ENCODE measurements at regions not wholly inside any gene's neighbourhood (a gene's known extent, or its start where the extent isn't known, plus 50 kb on each side); places are given as distances from the start of the nearest gene placed in this dataset.

DNA sequence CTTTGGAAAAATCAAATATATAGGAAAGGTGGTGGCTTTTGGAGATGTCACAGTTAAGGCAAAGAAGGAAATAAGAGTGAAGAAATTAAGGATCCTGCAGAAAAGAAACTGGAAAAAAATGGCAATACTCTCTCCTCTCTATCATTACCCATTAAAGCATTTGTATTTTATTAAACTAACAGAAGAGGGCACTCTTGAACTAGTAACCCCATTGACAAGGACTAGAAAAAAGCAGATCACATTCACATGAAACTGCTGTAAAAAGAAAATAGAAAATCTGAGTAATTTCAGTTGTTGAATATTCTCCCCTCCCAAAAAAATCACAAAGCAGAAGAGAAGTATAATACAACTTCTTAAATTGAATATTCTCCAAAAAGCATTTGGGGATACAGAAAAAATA, 104.1 kb upstream of the SLC35B3 start:
- H3K36me3 ChIP-seq (ENCODE audit: control insufficient read depth in 2 of 2, extremely low read depth in 1 of 2, insufficient read depth in 2 of 2, low read length in 2 of 2): no peaks in the 10 kb centered on the region
- no TSS peak for BruUV-seq (replicated peaks)
- TF ChIP-seq EZH2 (IDR thresholded peaks at IDR 0.05; ENCODE audit: borderline replicate concordance, low read depth, low read length, severe bottlenecking) (no peak), POLR2A (IDR thresholded peaks at IDR 0.05; ENCODE audit: low read depth, low read length) (no peak), POLR2AphosphoS5 (IDR thresholded peaks at IDR 0.05; ENCODE audit: insufficient read depth, low read depth, low read length) (no peak), FOS (IDR thresholded peaks at IDR 0.05; ENCODE audit: borderline replicate concordance, insufficient read depth, low read length) (no peak), JUN (IDR thresholded peaks at IDR 0.05; ENCODE audit: borderline replicate concordance, insufficient read depth, insufficient read length, low read depth) (no peak), MYC (IDR thresholded peaks at IDR 0.05; ENCODE audit: low read depth, low read length) (no peak)
- TF ChIP-seq, protein P1, sequence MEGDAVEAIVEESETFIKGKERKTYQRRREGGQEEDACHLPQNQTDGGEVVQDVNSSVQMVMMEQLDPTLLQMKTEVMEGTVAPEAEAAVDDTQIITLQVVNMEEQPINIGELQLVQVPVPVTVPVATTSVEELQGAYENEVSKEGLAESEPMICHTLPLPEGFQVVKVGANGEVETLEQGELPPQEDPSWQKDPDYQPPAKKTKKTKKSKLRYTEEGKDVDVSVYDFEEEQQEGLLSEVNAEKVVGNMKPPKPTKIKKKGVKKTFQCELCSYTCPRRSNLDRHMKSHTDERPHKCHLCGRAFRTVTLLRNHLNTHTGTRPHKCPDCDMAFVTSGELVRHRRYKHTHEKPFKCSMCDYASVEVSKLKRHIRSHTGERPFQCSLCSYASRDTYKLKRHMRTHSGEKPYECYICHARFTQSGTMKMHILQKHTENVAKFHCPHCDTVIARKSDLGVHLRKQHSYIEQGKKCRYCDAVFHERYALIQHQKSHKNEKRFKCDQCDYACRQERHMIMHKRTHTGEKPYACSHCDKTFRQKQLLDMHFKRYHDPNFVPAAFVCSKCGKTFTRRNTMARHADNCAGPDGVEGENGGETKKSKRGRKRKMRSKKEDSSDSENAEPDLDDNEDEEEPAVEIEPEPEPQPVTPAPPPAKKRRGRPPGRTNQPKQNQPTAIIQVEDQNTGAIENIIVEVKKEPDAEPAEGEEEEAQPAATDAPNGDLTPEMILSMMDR (IDR thresholded peaks at IDR 0.05; ENCODE audit: extremely low read depth in 1 of 2, insufficient read depth in 1 of 2, low read depth in 1 of 2, low read length in 2 of 2): peak in 1 of 2 donors; percentile 5
- TF ChIP-seq, protein P2, sequence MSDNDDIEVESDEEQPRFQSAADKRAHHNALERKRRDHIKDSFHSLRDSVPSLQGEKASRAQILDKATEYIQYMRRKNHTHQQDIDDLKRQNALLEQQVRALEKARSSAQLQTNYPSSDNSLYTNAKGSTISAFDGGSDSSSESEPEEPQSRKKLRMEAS (IDR thresholded peaks at IDR 0.05; ENCODE audit: insufficient read depth, insufficient read length): no peak
- H3K9ac ChIP-seq (replicated peaks; ENCODE audit: extremely low read depth, insufficient read depth, low read length): no peak overlapping the region
- dilution Hi-C loops (cut with MboI; ENCODE audit: extremely low pct_ligation_motif_present, low sequenced_read_pairs): no loop called here
- ChIA-PET CTCF (interaction anchor here (0.8 kb wide), 1 partner anchor 1890 kb away, joined by 6 read pairs; no protein-coding TSS in a partner anchor), POLR2A (no interaction called here)
- FAIRE-seq: no peak
- H3K79me2 ChIP-seq (ENCODE audit: control insufficient read depth, insufficient read depth, low read length): no peaks in the 10 kb centered on the region
- H2AFZ ChIP-seq (ENCODE audit: low read depth, low read length): no peak overlapping the region
- H3K27ac ChIP-seq (ENCODE audit: insufficient read depth, low read depth, low read length): no peak overlapping the region
- DNase-seq (ENCODE audit: low read depth, low spot score): no peak
- no peaks in the 10 kb centered on the region for H3K9me1 ChIP-seq (replicated peaks; ENCODE audit: control insufficient read depth, extremely low read depth, insufficient read depth, low read length)
- H3K4me3 ChIP-seq (replicated peaks in 1 of 3; ENCODE audit: insufficient read depth in 1 of 3, low read depth in 1 of 3, low read length in 3 of 3): no peak overlapping the region
- H3K4me2 ChIP-seq (ENCODE audit: insufficient read depth, low read length): no peak overlapping the region
- H3K27me3 ChIP-seq (ENCODE audit: control insufficient read depth in 2 of 2, insufficient read depth in 2 of 2, low read length in 2 of 2): no peaks in the 10 kb centered on the region
- intact Hi-C loops (cut with micrococcal nuclease): loop anchor here (1.0 kb wide), 1 partner anchor 1896 kb away; no protein-coding TSS in a partner anchor
- H4K20me1 ChIP-seq (replicated peaks; ENCODE audit: control insufficient read depth, extremely low read depth, insufficient read depth, low read length): no peaks in the 10 kb centered on the region
- no peaks in the 10 kb centered on the region for H3K4me1 ChIP-seq (ENCODE audit: control insufficient read depth, extremely low read depth, insufficient read depth, low read length)
- H3K9me3 ChIP-seq (replicated peaks; ENCODE audit: control insufficient read depth, insufficient read depth, low read length): no peaks in the 10 kb centered on the region
